ENCODE measurements at regions not wholly inside any gene's neighbourhood (a gene's known extent, or its start where the extent isn't known, plus 50 kb on each side); places are given as distances from the start of the nearest gene placed in this dataset.

DNA sequence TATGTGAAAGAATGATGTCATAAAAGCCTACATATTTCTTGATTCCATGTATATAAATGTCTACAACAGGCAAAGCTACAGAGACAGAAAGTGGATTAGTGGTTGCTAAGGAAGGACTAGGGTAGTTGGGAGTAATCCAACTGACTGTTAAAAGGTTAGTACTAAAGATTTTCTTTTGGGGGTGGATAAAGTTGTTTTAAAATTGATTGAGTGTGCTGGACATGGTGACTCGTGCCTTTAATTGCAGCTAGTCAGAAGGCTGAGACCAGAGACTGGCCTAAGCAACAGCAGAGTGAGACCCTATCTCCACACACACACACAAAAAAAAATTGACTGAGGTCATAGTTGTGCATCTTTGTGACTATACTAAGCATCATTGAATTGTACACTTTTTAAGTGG is 234.3 kb downstream of the C12orf50 start:
- no peaks in the 10 kb centered on the region for H3K9me3 Mint-ChIP-seq
- H3K27me3 Mint-ChIP-seq (ENCODE audit: low read depth), result no peaks in the 10 kb centered on the region
- H3K27ac Mint-ChIP-seq, result no peak overlapping the region
- DNase-seq (ENCODE audit: low spot score), result no peak
- no peaks in the 10 kb centered on the region for H3K36me3 Mint-ChIP-seq (ENCODE audit: low read depth)
- H3K4me1 Mint-ChIP-seq (ENCODE audit: low read depth), result no peaks in the 10 kb centered on the region
- H3K4me3 Mint-ChIP-seq, result no peak overlapping the region

DNA sequence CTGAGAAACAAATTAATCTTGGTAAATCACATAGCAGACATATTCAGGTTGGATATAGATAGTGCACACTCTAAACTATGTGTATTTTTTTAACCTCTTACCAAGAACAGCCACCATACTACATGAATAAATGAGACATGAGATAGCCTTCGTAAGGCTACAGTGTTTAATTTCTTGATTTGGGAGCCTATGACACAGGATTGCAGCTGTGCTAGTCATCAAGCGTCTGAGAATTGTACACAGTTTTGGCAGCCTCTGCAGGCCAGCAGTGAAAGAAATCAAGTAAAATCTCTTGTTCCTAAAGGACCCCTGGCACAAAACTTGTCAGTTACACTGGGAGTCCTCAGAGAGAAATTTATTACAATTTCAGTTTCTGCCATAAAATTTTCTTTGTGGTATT is 236.1 kb downstream of the C12orf50 start:
- H3K27ac Mint-ChIP-seq, result no peak overlapping the region
- no peaks in the 10 kb centered on the region for H3K36me3 Mint-ChIP-seq (ENCODE audit: low read depth)
- DNase-seq (ENCODE audit: low spot score), result no peak
- no peaks in the 10 kb centered on the region for H3K9me3 Mint-ChIP-seq
- no peak overlapping the region for H3K4me3 Mint-ChIP-seq
- H3K4me1 Mint-ChIP-seq (ENCODE audit: low read depth), result no peaks in the 10 kb centered on the region
- no peaks in the 10 kb centered on the region for H3K27me3 Mint-ChIP-seq (ENCODE audit: low read depth)

DNA sequence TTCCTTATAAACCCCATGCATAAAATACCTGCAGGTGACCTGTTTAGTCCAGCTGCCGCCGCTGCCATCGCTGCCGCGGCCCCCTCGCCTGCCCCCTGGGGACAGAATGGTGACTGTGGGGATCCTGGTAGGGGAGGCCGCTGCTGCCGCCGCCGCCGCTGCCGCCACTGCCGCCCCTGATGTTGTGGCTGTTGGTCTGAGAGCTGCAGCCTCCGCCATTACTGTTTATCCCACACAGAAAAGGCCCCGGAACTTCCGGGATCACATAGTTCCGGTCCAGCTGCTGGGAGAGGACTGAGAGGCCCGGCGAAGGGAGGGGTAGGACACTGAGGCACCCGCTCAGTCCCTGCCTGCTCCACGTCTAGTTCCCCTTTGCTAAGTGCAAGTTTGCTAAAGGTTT is 244.9 kb downstream of the C12orf50 start:
- Mint-ChIP-seq H3K4me3 (no peak overlapping the region), H3K9me3 (no peaks in the 10 kb centered on the region), H3K27me3 (ENCODE audit: low read depth) (no peaks in the 10 kb centered on the region), H3K27ac (no peak overlapping the region), H3K36me3 (ENCODE audit: low read depth) (no peaks in the 10 kb centered on the region), H3K4me1 (ENCODE audit: low read depth) (no peaks in the 10 kb centered on the region)
- DNase-seq (ENCODE audit: low spot score), result no peak

DNA sequence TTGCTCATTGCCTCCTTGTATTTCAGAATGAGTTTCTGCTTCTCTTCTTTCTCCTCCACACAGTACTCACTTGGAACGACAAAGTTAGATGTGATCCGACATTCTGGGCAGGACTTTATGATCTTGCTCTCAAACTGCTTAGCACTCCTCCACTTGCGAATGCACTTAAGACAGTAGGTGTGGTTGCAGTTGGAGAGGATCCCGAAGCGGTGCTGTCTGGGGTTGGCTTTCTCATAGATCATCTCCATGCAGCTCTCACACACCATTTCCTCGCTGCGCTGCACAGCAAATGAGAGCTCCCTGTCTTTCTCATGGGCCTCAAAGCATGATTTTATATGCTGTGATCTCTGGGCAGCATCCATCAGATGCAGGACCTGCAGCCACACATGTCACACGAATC is 245.7 kb downstream of the C12orf50 start:
- Mint-ChIP-seq H3K4me3 (no peak overlapping the region), H3K4me1 (ENCODE audit: low read depth) (no peaks in the 10 kb centered on the region), H3K27me3 (ENCODE audit: low read depth) (no peaks in the 10 kb centered on the region), H3K36me3 (ENCODE audit: low read depth) (no peaks in the 10 kb centered on the region), H3K9me3 (no peaks in the 10 kb centered on the region), H3K27ac (no peak overlapping the region)
- no peak for DNase-seq (ENCODE audit: low spot score)

DNA sequence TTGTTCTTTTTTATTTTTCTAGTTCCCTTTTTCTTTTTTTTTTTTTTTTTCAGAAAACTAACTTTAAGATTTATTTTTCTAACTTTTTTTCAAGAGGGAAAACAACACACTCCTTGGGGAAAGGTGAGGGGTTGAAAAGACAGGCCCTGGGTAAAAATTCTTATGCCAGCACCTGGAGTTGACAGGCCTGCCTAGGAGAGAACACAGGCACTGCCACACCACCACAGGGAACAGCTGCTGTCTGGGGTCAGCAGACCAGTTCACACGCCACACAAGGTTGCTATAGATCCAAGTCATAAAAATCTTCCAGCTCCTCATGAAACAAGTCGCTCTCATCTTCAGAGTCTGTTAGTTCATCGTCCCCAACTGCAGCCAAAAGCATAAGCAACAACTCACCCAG is 246.4 kb downstream of the C12orf50 start:
- Mint-ChIP-seq H3K4me3 (no peak overlapping the region), H3K27ac (no peak overlapping the region), H3K27me3 (ENCODE audit: low read depth) (no peaks in the 10 kb centered on the region)

DNA sequence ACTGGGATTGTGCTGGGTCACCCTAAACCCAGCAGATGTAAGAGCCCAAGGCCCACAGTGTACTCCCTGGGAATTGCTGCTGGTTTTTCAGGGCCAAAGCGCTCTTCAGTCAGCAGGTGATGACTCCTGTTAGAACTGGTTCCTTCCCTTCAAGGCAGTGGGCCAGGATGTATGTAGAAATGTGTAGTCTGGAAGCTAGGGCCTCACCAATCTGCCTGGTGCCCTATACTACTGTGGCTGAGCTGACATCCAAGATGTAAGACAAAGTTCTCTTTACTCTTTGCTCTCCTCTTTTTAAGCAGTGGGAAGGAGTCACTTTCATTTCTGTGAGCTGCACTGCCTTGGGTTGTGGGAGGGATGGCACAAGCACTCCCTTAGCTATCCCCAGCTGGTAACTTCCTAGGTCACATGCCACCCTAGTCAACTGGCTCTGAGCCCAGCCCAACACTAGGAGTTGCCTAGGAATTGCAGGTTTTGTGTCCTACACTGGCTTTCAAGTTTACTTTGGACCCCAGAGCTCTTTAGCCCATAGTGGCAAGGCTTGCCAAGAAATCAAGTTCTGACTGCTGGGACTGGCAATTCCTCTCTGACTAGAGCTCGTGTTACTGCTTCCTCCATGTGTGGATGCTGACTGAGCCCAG is 249.2 kb downstream of the C12orf50 start:
- Mint-ChIP-seq H3K27me3 (ENCODE audit: low read depth) (no peaks in the 10 kb centered on the region), H3K4me3 (no peak overlapping the region), H3K27ac (no peak overlapping the region), H3K36me3 (ENCODE audit: low read depth) (no peaks in the 10 kb centered on the region), H3K9me3 (no peaks in the 10 kb centered on the region), H3K4me1 (ENCODE audit: low read depth) (no peaks in the 10 kb centered on the region)
- DNase-seq (ENCODE audit: low spot score), result no peak

More for the DNA sequence above, 246.4 kb downstream of the C12orf50 start:
- no peak for DNase-seq (ENCODE audit: low spot score)
- Mint-ChIP-seq H3K9me3 (no peaks in the 10 kb centered on the region), H3K36me3 (ENCODE audit: low read depth) (no peaks in the 10 kb centered on the region), H3K4me1 (ENCODE audit: low read depth) (no peaks in the 10 kb centered on the region)

DNA sequence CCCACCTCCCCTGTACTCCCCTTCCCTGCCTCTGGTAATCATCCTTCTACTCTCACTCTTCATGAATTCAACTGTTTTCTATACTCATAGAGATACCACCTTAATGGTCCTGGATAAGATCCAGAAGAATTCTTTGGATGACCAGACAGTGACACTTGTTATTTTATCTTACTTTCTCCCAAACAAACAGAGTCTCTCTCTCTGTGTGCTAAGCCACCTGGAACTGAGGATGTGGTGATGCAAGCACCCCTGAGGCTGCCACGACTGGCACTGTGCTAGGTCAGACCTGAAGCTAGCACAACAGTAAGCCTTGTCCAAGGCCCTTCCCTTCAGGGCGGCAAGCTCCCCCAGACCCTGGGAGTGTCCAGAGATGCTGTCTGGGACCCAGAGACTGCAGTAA is 250.2 kb downstream of the C12orf50 start:
- Mint-ChIP-seq H3K27ac (no peak overlapping the region), H3K27me3 (ENCODE audit: low read depth) (no peaks in the 10 kb centered on the region), H3K4me1 (ENCODE audit: low read depth) (no peaks in the 10 kb centered on the region)

DNA sequence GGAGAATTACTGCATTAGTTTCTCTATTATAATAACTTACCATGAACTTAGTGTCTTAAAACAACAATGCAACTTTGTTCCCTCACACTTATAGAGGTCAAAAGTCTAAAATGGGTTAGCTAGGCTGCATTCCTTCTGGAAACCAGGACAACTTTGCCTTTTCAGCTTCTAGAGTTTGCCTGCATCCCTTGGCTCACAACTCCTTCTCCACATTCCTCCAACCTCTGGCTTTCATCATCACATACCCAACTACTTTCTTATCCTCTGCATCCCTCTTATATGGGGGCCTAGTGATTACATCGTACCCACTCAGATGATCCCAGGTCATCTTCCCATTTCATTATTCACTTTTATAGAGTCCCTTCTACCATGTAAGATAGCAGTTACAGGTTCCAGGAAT is 251.1 kb downstream of the C12orf50 start:
- Mint-ChIP-seq H3K27me3 (ENCODE audit: low read depth) (no peaks in the 10 kb centered on the region), H3K27ac (no peak overlapping the region), H3K36me3 (ENCODE audit: low read depth) (no peaks in the 10 kb centered on the region), H3K9me3 (no peaks in the 10 kb centered on the region), H3K4me1 (ENCODE audit: low read depth) (no peaks in the 10 kb centered on the region), H3K4me3 (no peak overlapping the region)
- DNase-seq (ENCODE audit: low spot score), result no peak

More for the DNA sequence above, 250.2 kb downstream of the C12orf50 start:
- Mint-ChIP-seq H3K4me3 (no peak overlapping the region), H3K36me3 (ENCODE audit: low read depth) (no peaks in the 10 kb centered on the region), H3K9me3 (no peaks in the 10 kb centered on the region)
- DNase-seq (ENCODE audit: low spot score), result no peak

DNA sequence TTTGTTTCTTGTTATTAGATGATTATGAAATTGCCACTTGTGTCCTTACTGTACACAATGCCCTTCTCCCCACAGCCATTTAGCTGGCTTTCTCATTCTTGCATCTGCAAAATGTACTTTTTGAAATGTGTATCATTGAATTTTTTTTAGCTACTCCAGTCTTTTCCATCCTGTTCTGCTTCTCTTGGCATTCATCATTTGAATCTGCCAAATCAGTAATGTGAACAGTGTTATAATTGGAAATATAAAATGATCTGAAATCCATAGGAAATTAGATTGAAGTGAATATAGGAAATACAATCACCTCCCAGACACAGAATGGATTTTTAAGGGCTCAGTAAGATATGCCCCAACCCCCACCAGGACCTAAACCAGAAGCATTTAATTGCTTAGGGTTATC is 253.4 kb downstream of the C12orf50 start:
- Mint-ChIP-seq H3K4me3 (no peak overlapping the region), H3K27ac (no peak overlapping the region), H3K4me1 (ENCODE audit: low read depth) (no peaks in the 10 kb centered on the region), H3K9me3 (no peaks in the 10 kb centered on the region), H3K36me3 (ENCODE audit: low read depth) (no peaks in the 10 kb centered on the region), H3K27me3 (ENCODE audit: low read depth) (no peaks in the 10 kb centered on the region)
- DNase-seq (ENCODE audit: low spot score), result no peak

DNA sequence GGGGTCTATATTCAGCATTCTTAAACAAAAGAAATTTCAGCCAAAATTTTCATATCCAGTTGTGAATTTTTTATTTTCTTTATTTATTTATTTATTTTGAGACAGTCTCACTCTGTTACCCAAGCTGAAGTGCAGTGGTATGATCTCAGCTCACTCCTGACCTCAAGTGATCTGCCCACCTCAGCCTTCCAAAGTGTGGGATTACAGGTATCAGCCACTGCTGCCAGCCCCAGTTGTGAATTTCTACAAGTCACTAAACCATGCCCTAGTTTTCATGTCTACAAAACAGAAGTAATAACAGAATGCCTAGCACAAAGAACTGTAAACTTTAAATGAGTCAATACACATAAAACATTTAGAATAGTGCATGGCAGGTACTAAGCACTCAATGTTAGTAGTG is 254.2 kb downstream of the C12orf50 start:
- Mint-ChIP-seq H3K36me3 (ENCODE audit: low read depth) (no peaks in the 10 kb centered on the region), H3K27ac (no peak overlapping the region), H3K4me1 (ENCODE audit: low read depth) (no peaks in the 10 kb centered on the region), H3K4me3 (no peak overlapping the region), H3K9me3 (no peaks in the 10 kb centered on the region), H3K27me3 (ENCODE audit: low read depth) (no peaks in the 10 kb centered on the region)
- no peak for DNase-seq (ENCODE audit: low spot score)

DNA sequence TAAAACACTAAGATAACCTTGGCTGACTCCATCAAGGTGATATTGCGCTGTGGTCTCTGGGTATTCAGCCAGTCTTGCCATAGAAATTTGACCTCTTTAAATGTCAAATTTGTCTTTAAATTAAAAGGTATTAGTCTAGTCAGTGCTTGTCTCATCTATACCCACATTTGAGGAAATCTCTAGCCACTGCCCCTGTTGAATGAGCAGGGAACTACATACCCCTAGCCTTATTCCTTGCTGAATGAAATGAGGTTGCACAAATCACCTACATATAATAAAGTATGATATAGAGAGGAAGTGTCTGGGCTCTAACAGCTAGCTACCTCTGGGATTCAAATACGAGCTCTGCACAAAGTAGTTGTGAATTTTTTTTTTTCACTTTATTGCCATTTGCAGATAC is 256.8 kb downstream of the C12orf50 start:
- Mint-ChIP-seq H3K4me3 (no peak overlapping the region), H3K27ac (no peak overlapping the region), H3K9me3 (no peaks in the 10 kb centered on the region), H3K4me1 (ENCODE audit: low read depth) (no peaks in the 10 kb centered on the region), H3K27me3 (ENCODE audit: low read depth) (no peaks in the 10 kb centered on the region), H3K36me3 (ENCODE audit: low read depth) (no peaks in the 10 kb centered on the region)
- DNase-seq (ENCODE audit: low spot score), result no peak

DNA sequence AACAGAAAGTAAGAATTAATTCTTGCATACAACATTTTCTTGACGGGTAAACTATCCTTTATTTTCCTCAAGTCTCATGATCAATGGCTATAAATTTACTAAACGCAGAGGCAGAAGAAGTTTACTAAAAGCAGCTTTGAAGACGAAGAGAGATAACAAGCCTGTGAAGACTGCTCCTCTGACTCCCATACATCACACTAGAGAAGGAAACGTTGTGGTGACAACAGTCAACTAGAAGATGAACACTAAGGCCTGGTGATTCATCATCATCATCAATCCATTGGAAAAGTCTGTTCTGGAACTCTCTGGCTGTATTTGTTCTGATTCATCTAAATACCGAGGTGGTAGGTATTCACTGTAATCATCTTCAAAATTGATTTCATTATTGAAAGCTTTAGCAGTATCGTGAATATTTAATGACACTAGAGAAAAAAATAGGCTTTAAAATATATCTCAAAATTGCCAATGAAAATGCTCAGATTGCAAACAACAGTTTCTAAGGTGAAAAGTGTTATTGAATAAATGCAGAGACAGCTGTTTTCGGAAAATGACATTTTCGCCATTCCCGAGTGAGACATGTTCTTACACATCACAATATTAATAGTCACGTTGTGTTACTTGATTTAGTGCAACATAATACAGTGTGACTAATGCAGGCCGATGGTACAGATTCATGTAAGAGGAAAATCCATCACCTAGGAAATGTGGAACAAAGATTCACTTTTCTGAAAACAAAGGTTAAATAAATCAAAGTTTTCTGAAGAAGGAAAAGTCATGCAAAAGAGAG is 260.5 kb downstream of the C12orf50 start:
- no peak for DNase-seq (ENCODE audit: low spot score)
- Mint-ChIP-seq H3K4me1 (ENCODE audit: low read depth) (no peaks in the 10 kb centered on the region), H3K27ac (no peak overlapping the region), H3K4me3 (no peak overlapping the region), H3K9me3 (no peaks in the 10 kb centered on the region), H3K36me3 (ENCODE audit: low read depth) (no peaks in the 10 kb centered on the region), H3K27me3 (ENCODE audit: low read depth) (no peaks in the 10 kb centered on the region)

DNA sequence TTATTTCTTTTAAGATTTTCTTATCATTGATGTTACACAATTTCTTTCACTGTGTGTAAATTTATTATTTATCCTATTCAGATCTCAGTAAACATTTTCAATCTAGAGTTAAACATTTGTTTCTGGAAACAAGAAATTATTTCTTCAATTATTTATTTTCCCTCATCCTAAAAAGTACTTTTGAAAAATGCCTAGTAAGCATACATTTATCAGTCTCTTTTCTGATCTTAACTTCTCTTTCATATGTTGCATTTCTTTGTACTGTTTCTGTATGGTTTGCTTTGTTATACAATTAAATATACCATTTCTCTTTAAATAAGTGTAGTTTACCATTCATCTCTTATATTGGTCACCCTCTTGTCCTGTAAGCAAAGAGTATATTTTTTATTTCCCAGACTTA is 263.2 kb downstream of the C12orf50 start:
- no peaks in the 10 kb centered on the region for H3K4me1 Mint-ChIP-seq (ENCODE audit: low read depth)
- H3K27ac Mint-ChIP-seq, result no peak overlapping the region
- no peaks in the 10 kb centered on the region for H3K36me3 Mint-ChIP-seq (ENCODE audit: low read depth)
- DNase-seq (ENCODE audit: low spot score), result no peak
- H3K4me3 Mint-ChIP-seq, result no peak overlapping the region
- H3K27me3 Mint-ChIP-seq (ENCODE audit: low read depth), result no peaks in the 10 kb centered on the region
- no peaks in the 10 kb centered on the region for H3K9me3 Mint-ChIP-seq

DNA sequence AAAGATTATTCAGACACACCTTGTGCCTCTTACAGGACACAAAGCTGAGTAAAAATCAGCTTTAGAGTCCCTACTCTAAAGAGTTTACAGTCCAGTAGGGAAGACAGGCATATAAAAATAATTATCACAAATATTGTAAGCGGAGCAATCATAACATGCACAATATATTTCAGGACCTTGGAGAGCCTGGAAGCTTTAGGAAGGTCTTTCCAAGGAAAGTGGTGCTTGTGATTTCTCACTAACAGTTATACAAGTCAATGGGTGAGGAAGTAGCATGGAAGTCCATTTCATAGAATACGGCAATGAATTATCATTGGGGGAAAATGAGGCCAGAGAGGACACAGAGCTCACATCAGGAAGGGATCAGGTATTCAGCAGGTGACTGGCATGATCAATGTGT is 268.3 kb downstream of the C12orf50 start:
- no peak overlapping the region for H3K4me3 Mint-ChIP-seq
- no peak overlapping the region for H3K27ac Mint-ChIP-seq
- DNase-seq (ENCODE audit: low spot score), result no peak
- H3K9me3 Mint-ChIP-seq, result peaks cover 3% of the 10 kb centered on the region
- no peaks in the 10 kb centered on the region for H3K4me1 Mint-ChIP-seq (ENCODE audit: low read depth)
- no peaks in the 10 kb centered on the region for H3K36me3 Mint-ChIP-seq (ENCODE audit: low read depth)
- H3K27me3 Mint-ChIP-seq (ENCODE audit: low read depth), result no peaks in the 10 kb centered on the region

DNA sequence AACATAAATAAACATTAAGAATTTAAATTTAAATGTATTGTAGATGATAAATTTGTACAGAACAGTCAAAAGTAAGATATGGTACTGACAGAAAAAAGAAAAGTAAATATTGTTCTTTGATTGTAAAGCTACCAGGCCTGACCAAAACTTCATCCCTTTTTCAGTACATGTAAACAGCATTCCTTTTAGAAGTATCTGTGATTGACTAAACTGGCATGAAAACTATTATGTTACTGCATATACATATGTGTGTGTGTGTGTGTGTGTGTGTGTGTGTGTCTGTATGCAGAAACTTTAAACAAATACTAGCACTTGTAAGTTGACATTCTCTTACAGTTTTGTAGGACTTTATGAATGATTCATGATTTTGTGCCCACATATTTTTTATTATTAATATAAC is 270.9 kb downstream of the C12orf50 start:
- no peak for DNase-seq (ENCODE audit: low spot score)
- Mint-ChIP-seq H3K9me3 (peaks cover 3% of the 10 kb centered on the region), H3K36me3 (ENCODE audit: low read depth) (no peaks in the 10 kb centered on the region), H3K4me3 (no peak overlapping the region), H3K27me3 (ENCODE audit: low read depth) (no peaks in the 10 kb centered on the region), H3K27ac (no peak overlapping the region), H3K4me1 (ENCODE audit: low read depth) (no peaks in the 10 kb centered on the region)

Measured in T-helper 2 cell treated with Interferon-gamma antibody and Interleukin-4, amounts not matched to agents 5 μg/mL and 100 μg/mL, for 36 hours (primary cell).